Liver (tissue), 7 donors: ENCODE measurements at regions not wholly inside any gene's neighbourhood (a gene's known extent, or its start where the extent isn't known, plus 50 kb on each side); places are given as distances from the start of the nearest gene placed in this dataset.

Experiments
- DNase-seq: peaks from one replicate; pipeline ENCODE4 v3.0.0-alpha.2; 2017; ENCODE audit warnings: low spot score
- H3K27ac ChIP-seq, 2 donors: one replicate each; pipeline ENCODE4 v1.7.0; 2013; ENCODE audit warnings: inconsistent platforms in 2 of 2, low read length in 2 of 2, control low read depth in 1 of 2, low read depth in 1 of 2, mild to moderate bottlenecking in 1 of 2
- H3K27me3 ChIP-seq, 4 donors: one replicate each; pipeline versions ENCODE4 v1.6.1 to v1.7.0; 2013; ENCODE audit warnings: low read length in 3 of 4, inconsistent platforms in 1 of 4, mild to moderate bottlenecking in 1 of 4, moderate library complexity in 1 of 4; ENCODE audit not compliant: control insufficient read depth in 4 of 4, insufficient read depth in 4 of 4
- H3K36me3 ChIP-seq, 4 donors: one replicate each; pipeline versions ENCODE4 v1.6.1 to v1.7.0; 2013; ENCODE audit warnings: low read length in 3 of 4, mild to moderate bottlenecking in 3 of 4, low read depth in 1 of 4, moderate library complexity in 1 of 4; ENCODE audit not compliant: control insufficient read depth in 4 of 4, insufficient read depth in 3 of 4
- H3K4me1 ChIP-seq, 4 donors: one replicate each; pipeline versions ENCODE4 v1.6.1 to v1.7.0; 2013; ENCODE audit warnings: low read length in 3 of 4, mild to moderate bottlenecking in 3 of 4, moderate library complexity in 1 of 4; ENCODE audit not compliant: control insufficient read depth in 4 of 4, insufficient read depth in 4 of 4
- H3K4me3 ChIP-seq, 3 donors: one replicate each; pipeline versions ENCODE4 v1.6.1 to v1.7.0; 2013; ENCODE audit warnings: low read length in 3 of 3, control low read depth in 1 of 3, low read depth in 1 of 3, mild to moderate bottlenecking in 1 of 3
- H3K9ac ChIP-seq, 2 donors: one replicate each; pipeline ENCODE4 v1.7.0; 2013; ENCODE audit warnings: low read length in 2 of 2, mild to moderate bottlenecking in 2 of 2, moderate library complexity in 2 of 2, control low read depth in 1 of 2, low read depth in 1 of 2
- H3K9me3 ChIP-seq, 4 donors: one replicate each; pipeline versions ENCODE4 v1.6.1 to v1.7.0; 2013; ENCODE audit warnings: low read length in 3 of 4; ENCODE audit not compliant: control insufficient read depth in 4 of 4
- EGR1 ChIP-seq, 2 donors: IDR thresholded peaks; 2 replicates each; pipeline ENCODE4 v1.6.1; 2016 to 2018; ENCODE audit warnings: antibody characterized with exemption in 2 of 2, low read depth in 2 of 2
- FOXA1 ChIP-seq: IDR thresholded peaks from 2 replicates; pipeline ENCODE4 v1.6.1; 2016; ENCODE audit warnings: antibody characterized with exemption
- HNF4A ChIP-seq, 2 donors: conservative IDR thresholded peaks; 2 replicates each; pipeline ENCODE4 v1.6.1; 2016; ENCODE audit warnings: antibody characterized with exemption in 2 of 2, mild to moderate bottlenecking in 2 of 2
- RXRA ChIP-seq, 2 donors: IDR thresholded peaks; 2 replicates each; pipeline ENCODE4 v1.6.1; 2017 to 2018; ENCODE audit warnings: antibody characterized with exemption in 2 of 2, mild to moderate bottlenecking in 1 of 2
- SP1 ChIP-seq: IDR thresholded peaks from 2 replicates; pipeline ENCODE4 v1.6.1; 2018; ENCODE audit warnings: antibody characterized with exemption, mild to moderate bottlenecking
- TAF1 ChIP-seq: conservative IDR thresholded peaks from 2 replicates; pipeline ENCODE4 v1.6.1; 2016; ENCODE audit warnings: antibody characterized with exemption, mild to moderate bottlenecking
- YY1 ChIP-seq: IDR thresholded peaks from 2 replicates; pipeline ENCODE4 v1.6.1; 2016; ENCODE audit warnings: antibody characterized with exemption, mild to moderate bottlenecking
- WGBS: extraction: QIAGEN DNeasy Blood & Tissue Kit; methylation state at CpG from one replicate; pipeline ENCODE4 v1.1.7; 2013; 5-methylcytosine and 5-hydroxymethylcytosine counted together
- TF ChIP-seq, protein P1 (sequence below): IDR thresholded peaks from 2 replicates; pipeline ENCODE4 v1.6.1; 2016; ENCODE audit warnings: antibody characterized with exemption
- TF ChIP-seq, protein P2 (sequence below): IDR thresholded peaks from 2 replicates; pipeline ENCODE4 v1.6.1; 2016; ENCODE audit warnings: antibody characterized with exemption, mild to moderate bottlenecking
- TF ChIP-seq, protein P3 (sequence below): IDR thresholded peaks from 2 replicates; pipeline ENCODE4 v1.6.1; 2016; ENCODE audit warnings: antibody characterized with exemption
- TF ChIP-seq, protein P4 (sequence below): IDR thresholded peaks from 2 replicates; pipeline ENCODE4 v1.6.1; 2016; ENCODE audit warnings: antibody characterized with exemption
- donor health status: healthy.
- donor health status: healthy.
- donor health status: healthy.
- donor health status: healthy.

DNA sequence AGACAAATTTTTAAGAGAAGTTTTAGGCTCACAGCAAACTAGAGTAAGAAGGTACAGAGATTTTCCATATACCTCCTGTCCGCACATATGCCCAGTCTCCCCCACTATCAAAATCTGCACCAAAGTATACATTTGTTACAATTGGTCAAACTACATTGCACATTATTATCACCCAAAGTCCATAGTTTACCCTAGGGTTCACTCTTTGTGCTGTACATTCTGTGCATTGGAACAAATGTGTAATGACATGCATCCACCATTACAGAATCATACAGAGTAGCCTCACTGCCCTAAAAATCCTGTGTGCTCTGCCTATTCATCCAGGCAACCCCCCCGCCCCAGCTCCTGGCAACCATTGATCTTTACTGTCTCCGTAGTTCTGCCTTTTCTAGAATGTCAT is 61.7 kb upstream of the SPRED2 start:
- H3K4me1 ChIP-seq = no peaks in the 10 kb centered on the region
- H3K9me3 ChIP-seq = no peaks in the 10 kb centered on the region
- 96% methylated on average over 3 of the region's 3 CpGs for WGBS
- no peak overlapping the region for H3K27ac ChIP-seq
- H3K4me3 ChIP-seq = no peak overlapping the region
- H3K27me3 ChIP-seq = no peaks in the 10 kb centered on the region
- H3K36me3 ChIP-seq = no peaks in the 10 kb centered on the region
- DNase-seq = no peak
- no peak for TF ChIP-seq SP1
- TF ChIP-seq RXRA (IDR thresholded peaks at IDR 0.05) = no peak
- TF ChIP-seq EGR1 (IDR thresholded peaks at IDR 0.05; ENCODE audit: low read depth in 2 of 2) = no peak
- no peak for TF ChIP-seq YY1
- TF ChIP-seq, protein P1, sequence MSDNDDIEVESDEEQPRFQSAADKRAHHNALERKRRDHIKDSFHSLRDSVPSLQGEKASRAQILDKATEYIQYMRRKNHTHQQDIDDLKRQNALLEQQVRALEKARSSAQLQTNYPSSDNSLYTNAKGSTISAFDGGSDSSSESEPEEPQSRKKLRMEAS = no peak
- TF ChIP-seq TAF1 = no peak
- TF ChIP-seq, protein P2, sequence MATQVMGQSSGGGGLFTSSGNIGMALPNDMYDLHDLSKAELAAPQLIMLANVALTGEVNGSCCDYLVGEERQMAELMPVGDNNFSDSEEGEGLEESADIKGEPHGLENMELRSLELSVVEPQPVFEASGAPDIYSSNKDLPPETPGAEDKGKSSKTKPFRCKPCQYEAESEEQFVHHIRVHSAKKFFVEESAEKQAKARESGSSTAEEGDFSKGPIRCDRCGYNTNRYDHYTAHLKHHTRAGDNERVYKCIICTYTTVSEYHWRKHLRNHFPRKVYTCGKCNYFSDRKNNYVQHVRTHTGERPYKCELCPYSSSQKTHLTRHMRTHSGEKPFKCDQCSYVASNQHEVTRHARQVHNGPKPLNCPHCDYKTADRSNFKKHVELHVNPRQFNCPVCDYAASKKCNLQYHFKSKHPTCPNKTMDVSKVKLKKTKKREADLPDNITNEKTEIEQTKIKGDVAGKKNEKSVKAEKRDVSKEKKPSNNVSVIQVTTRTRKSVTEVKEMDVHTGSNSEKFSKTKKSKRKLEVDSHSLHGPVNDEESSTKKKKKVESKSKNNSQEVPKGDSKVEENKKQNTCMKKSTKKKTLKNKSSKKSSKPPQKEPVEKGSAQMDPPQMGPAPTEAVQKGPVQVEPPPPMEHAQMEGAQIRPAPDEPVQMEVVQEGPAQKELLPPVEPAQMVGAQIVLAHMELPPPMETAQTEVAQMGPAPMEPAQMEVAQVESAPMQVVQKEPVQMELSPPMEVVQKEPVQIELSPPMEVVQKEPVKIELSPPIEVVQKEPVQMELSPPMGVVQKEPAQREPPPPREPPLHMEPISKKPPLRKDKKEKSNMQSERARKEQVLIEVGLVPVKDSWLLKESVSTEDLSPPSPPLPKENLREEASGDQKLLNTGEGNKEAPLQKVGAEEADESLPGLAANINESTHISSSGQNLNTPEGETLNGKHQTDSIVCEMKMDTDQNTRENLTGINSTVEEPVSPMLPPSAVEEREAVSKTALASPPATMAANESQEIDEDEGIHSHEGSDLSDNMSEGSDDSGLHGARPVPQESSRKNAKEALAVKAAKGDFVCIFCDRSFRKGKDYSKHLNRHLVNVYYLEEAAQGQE = no peak
- H3K9ac ChIP-seq = no peak overlapping the region

DNA sequence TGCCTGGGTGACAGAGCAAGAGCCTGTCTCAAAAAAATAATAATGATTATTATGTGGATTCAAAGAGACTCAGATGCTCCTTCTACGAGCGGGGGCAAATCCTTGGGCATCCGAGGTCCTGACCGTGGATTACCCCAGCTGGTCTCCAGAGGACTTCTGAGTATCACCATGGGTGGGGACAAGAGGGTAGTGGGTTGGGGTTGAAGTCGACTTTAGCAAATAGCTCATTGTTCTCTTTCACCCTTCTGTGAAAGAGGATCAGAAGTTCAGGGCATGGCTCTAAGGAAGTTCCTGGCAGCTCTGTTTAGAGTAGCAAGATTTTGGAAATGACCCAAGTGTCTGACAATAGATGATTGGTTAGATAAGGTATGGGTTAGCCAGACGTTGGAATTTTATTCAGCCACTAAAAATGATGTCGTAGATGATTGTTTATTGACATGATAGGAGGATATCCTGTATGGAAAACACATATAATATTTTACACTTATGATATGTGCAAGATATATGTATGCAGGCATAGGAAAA is 59.0 kb upstream of the SPRED2 start:
- Histone ChIP-seq H3K9me3 (peaks cover 2 to 15% (median 3%) of the 10 kb centered on the region in 4 donors), H3K4me1 (no peaks in the 10 kb centered on the region), H3K4me3 (no peak overlapping the region), H3K27me3 (no peaks in the 10 kb centered on the region), H3K9ac (no peak overlapping the region), H3K36me3 (no peaks in the 10 kb centered on the region), H3K27ac (no peak overlapping the region)
- no peak for DNase-seq
- 75% methylated on average over 7 of the region's 7 CpGs for WGBS
- no peak for TF ChIP-seq FOXA1
- TF ChIP-seq, protein P2 = no peak

DNA sequence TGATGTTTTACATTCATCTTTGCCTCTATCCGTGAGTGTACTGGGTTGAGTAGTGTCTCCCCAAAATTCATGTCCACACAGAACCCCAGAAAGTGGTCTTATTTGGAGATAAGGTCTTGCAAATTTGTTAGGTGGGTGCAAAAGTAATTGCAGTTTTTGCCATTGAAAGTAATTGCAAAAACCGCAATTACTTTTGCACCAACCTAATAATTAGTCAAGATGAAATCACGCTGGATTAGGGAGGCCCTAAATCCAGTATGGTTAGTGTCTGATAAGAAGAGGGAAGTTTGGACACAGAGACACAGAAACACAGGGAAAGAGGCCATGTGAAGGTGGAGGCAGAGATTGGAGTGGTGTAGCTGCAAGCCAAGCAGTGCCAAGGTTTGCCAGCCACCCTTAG is 57.8 kb upstream of the SPRED2 start:
- TF ChIP-seq HNF4A (conservative IDR thresholded peaks at IDR 0.05) (no peak), TAF1 (no peak)
- TF ChIP-seq, protein P3, sequence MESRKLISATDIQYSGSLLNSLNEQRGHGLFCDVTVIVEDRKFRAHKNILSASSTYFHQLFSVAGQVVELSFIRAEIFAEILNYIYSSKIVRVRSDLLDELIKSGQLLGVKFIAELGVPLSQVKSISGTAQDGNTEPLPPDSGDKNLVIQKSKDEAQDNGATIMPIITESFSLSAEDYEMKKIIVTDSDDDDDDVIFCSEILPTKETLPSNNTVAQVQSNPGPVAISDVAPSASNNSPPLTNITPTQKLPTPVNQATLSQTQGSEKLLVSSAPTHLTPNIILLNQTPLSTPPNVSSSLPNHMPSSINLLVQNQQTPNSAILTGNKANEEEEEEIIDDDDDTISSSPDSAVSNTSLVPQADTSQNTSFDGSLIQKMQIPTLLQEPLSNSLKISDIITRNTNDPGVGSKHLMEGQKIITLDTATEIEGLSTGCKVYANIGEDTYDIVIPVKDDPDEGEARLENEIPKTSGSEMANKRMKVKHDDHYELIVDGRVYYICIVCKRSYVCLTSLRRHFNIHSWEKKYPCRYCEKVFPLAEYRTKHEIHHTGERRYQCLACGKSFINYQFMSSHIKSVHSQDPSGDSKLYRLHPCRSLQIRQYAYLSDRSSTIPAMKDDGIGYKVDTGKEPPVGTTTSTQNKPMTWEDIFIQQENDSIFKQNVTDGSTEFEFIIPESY = no peak
- TF ChIP-seq, protein P4, sequence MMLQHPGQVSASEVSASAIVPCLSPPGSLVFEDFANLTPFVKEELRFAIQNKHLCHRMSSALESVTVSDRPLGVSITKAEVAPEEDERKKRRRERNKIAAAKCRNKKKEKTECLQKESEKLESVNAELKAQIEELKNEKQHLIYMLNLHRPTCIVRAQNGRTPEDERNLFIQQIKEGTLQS = no peak
- no peak for DNase-seq
- no peaks in the 10 kb centered on the region for H3K27me3 ChIP-seq
- H3K27ac ChIP-seq = no peak overlapping the region
- peaks cover 2 to 15% (median 3%) of the 10 kb centered on the region in 4 donors for H3K9me3 ChIP-seq
- WGBS = 96% methylated on average over 3 of the region's 3 CpGs
- H3K36me3 ChIP-seq = no peaks in the 10 kb centered on the region
- no peaks in the 10 kb centered on the region for H3K4me1 ChIP-seq
- no peak overlapping the region for H3K4me3 ChIP-seq
- no peak overlapping the region for H3K9ac ChIP-seq
